ENCODE measurements at regions not wholly inside any gene's neighbourhood (a gene's known extent, or its start where the extent isn't known, plus 50 kb on each side); places are given as distances from the start of the nearest gene placed in this dataset.

- H3K9me3 ChIP-seq, result no peaks in the 10 kb centered on the region
- intact Hi-C loops (cut with DNase I; ENCODE audit: low total_unique reads), result no loop called here
- H3K36me3 ChIP-seq, result no peaks in the 10 kb centered on the region
- no peaks in the 10 kb centered on the region for H3K27me3 ChIP-seq (replicated peaks in 1 of 7)
- no peak for TF ChIP-seq CTCF (IDR thresholded peaks at IDR 0.05 in 8 of 11, conservative IDR thresholded peaks at IDR 0.05 in 3 of 11)
- no peak for TF ChIP-seq POLR2AphosphoS5 (IDR thresholded peaks at IDR 0.05)
- TF ChIP-seq POLR2A (IDR thresholded peaks at IDR 0.05), result no peak
- no peak overlapping the region for H3K4me3 ChIP-seq
- 30 to 87% (median 73%) methylated on average over 2 of the region's 2 CpGs for WGBS, 5 donors
- DNase-seq, result no peak
- no peaks in the 10 kb centered on the region for H3K4me1 ChIP-seq
- no peak overlapping the region for H3K27ac ChIP-seq
Observed at GRCh38 chr4:125991398-125991797, 676.6 kb downstream of the FAT4 start.

- WGBS, 5 donors, result 87 to 96% (median 92%) methylated on average over 2 of the region's 2 CpGs
Observed at GRCh38 chr4:125992891-125993290, 678.1 kb downstream of the FAT4 start.

GRCh38 chr4:125994024-125994423 is 679.3 kb downstream of the FAT4 start:
- no peak for DNase-seq
- no peak for TF ChIP-seq POLR2A (IDR thresholded peaks at IDR 0.05)
- TF ChIP-seq POLR2AphosphoS5 (IDR thresholded peaks at IDR 0.05), result no peak
- TF ChIP-seq CTCF (IDR thresholded peaks at IDR 0.05 in 8 of 11, conservative IDR thresholded peaks at IDR 0.05 in 3 of 11), result no peak
- no peaks in the 10 kb centered on the region for H3K9me3 ChIP-seq
- no peak overlapping the region for H3K4me3 ChIP-seq
- no peaks in the 10 kb centered on the region for H3K36me3 ChIP-seq
- H3K27ac ChIP-seq, result no peak overlapping the region
- H3K27me3 ChIP-seq (replicated peaks in 1 of 7), result no peaks in the 10 kb centered on the region
- H3K4me1 ChIP-seq, result no peaks in the 10 kb centered on the region
- intact Hi-C loops (cut with DNase I; ENCODE audit: low total_unique reads), result no loop called here
- 83 to 94% (median 88%) methylated on average over 9 of the region's 9 CpGs for WGBS, 5 donors

More at GRCh38 chr4:125992891-125993290, 678.1 kb downstream of the FAT4 start:
- Histone ChIP-seq H3K27me3 (replicated peaks in 1 of 7) (no peaks in the 10 kb centered on the region), H3K9me3 (no peaks in the 10 kb centered on the region), H3K4me3 (no peak overlapping the region), H3K36me3 (no peaks in the 10 kb centered on the region), H3K27ac (no peak overlapping the region), H3K4me1 (no peaks in the 10 kb centered on the region)
- DNase-seq, result no peak
- TF ChIP-seq POLR2A (IDR thresholded peaks at IDR 0.05) (no peak), POLR2AphosphoS5 (IDR thresholded peaks at IDR 0.05) (no peak), CTCF (IDR thresholded peaks at IDR 0.05 in 8 of 11, conservative IDR thresholded peaks at IDR 0.05 in 3 of 11) (no peak)
- intact Hi-C loops (cut with DNase I; ENCODE audit: low total_unique reads), result no loop called here

GRCh38 chr4:125994430-125994829 is 679.7 kb downstream of the FAT4 start:
- H3K4me3 ChIP-seq, result no peak overlapping the region
- H3K36me3 ChIP-seq, result no peaks in the 10 kb centered on the region
- no peak for TF ChIP-seq POLR2A (IDR thresholded peaks at IDR 0.05)
- TF ChIP-seq POLR2AphosphoS5 (IDR thresholded peaks at IDR 0.05), result no peak
- H3K27me3 ChIP-seq (replicated peaks in 1 of 7), result no peaks in the 10 kb centered on the region
- WGBS, 5 donors, result 75 to 95% (median 89%) methylated on average over 1 of the region's 1 CpG
- intact Hi-C loops (cut with DNase I; ENCODE audit: low total_unique reads), result no loop called here
- no peaks in the 10 kb centered on the region for H3K9me3 ChIP-seq
- no peak overlapping the region for H3K27ac ChIP-seq
- no peaks in the 10 kb centered on the region for H3K4me1 ChIP-seq
- DNase-seq, result no peak

GRCh38 chr4:126004941-126005340 is 690.2 kb downstream of the FAT4 start:
- intact Hi-C loops (cut with DNase I; ENCODE audit: low total_unique reads), result no loop called here
- no peaks in the 10 kb centered on the region for H3K27me3 ChIP-seq (replicated peaks in 1 of 7)
- WGBS, 5 donors, result 51 to 61% (median 54%) methylated on average over 4 of the region's 4 CpGs
- H3K9me3 ChIP-seq, result peaks cover 0 to 12% (median 4%) of the 10 kb centered on the region in 8 donors
- H3K4me3 ChIP-seq, result no peak overlapping the region
- TF ChIP-seq POLR2A (IDR thresholded peaks at IDR 0.05) (no peak), CTCF (IDR thresholded peaks at IDR 0.05 in 8 of 11, conservative IDR thresholded peaks at IDR 0.05 in 3 of 11) (no peak), POLR2AphosphoS5 (IDR thresholded peaks at IDR 0.05) (no peak)
- no peak overlapping the region for H3K27ac ChIP-seq
- no peaks in the 10 kb centered on the region for H3K36me3 ChIP-seq
- no peak for DNase-seq
- no peaks in the 10 kb centered on the region for H3K4me1 ChIP-seq

Data from spleen (tissue), 11 donors.